ENCODE measurements at regions not wholly inside any gene's neighbourhood (a gene's known extent, or its start where the extent isn't known, plus 50 kb on each side); places are given as distances from the start of the nearest gene placed in this dataset.

DNA sequence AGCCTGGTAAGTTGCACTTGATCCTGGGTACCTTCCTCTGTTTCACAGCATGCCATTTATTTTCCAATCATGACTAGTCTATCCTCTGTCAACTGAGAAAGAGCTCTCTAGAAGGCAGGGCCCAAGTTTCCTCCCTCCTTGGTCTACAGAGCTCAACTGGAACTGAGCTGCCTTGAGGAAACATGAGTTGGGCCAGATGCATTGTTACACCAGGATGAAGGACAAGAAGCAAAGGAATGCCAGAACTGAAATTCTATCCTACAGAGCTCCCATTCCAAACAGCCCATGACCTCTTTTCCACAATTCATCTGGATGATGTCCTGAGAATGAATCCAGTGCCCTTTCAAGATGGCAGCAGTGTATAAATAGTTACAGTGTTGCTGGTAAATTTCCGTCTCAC is 66.7 kb upstream of the E2F3 start:
- TF ChIP-seq EZH2phosphoT487 (IDR thresholded peaks at IDR 0.05; ENCODE audit: low read depth, severe bottlenecking, unreplicated experiment) (no peak), EZH2 (IDR thresholded peaks at IDR 0.05; ENCODE audit: borderline replicate concordance) (no peak)
- TF ChIP-seq, protein P1, sequence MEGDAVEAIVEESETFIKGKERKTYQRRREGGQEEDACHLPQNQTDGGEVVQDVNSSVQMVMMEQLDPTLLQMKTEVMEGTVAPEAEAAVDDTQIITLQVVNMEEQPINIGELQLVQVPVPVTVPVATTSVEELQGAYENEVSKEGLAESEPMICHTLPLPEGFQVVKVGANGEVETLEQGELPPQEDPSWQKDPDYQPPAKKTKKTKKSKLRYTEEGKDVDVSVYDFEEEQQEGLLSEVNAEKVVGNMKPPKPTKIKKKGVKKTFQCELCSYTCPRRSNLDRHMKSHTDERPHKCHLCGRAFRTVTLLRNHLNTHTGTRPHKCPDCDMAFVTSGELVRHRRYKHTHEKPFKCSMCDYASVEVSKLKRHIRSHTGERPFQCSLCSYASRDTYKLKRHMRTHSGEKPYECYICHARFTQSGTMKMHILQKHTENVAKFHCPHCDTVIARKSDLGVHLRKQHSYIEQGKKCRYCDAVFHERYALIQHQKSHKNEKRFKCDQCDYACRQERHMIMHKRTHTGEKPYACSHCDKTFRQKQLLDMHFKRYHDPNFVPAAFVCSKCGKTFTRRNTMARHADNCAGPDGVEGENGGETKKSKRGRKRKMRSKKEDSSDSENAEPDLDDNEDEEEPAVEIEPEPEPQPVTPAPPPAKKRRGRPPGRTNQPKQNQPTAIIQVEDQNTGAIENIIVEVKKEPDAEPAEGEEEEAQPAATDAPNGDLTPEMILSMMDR (IDR thresholded peaks at IDR 0.05; ENCODE audit: poor library complexity), result no peak
- Histone ChIP-seq H3K9me3 (ENCODE audit: low read depth) (no peaks in the 10 kb centered on the region), H3K36me3 (replicated peaks; ENCODE audit: insufficient read depth, low read depth) (no peaks in the 10 kb centered on the region), H3K4me1 (ENCODE audit: insufficient read depth) (peaks cover 3% of the 10 kb centered on the region), H2AFZ (no peak overlapping the region), H3K9me2 (replicated peaks; ENCODE audit: insufficient read depth) (no peaks in the 10 kb centered on the region), H3K27ac (no peak overlapping the region), H3K4me2 (no peak overlapping the region), H3K79me2 (no peaks in the 10 kb centered on the region), H3K27me3 (no peaks in the 10 kb centered on the region), H4K20me1 (ENCODE audit: insufficient read depth, poor library complexity, severe bottlenecking) (no peaks in the 10 kb centered on the region), H3K4me3 (no peak overlapping the region)
- DNase-seq (ENCODE audit: low spot score), result no peak
- WGBS (ENCODE audit: low lambda C conversion rate, missing lambda C conversion rate), result 85% methylated on average over 1 of the region's 1 CpG

DNA sequence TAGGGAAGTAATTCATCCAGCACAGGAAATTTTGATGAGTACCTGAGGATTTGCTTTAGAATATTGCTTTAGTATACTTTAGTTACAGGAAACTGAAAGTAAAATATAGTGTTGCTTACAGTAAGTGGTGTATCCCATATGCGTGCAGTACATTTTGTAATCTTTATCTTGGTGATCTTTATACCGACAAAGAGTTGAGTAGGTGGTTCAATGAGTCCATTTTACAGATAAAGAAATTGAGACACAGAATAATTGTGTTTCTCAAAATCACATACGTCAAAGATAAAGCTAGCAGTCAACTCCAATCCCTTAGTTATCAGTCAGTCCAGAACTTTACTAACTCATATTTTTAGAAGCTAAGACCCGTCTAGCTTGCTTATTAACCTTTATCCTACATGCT is 65.8 kb upstream of the E2F3 start:
- WGBS (ENCODE audit: low lambda C conversion rate, missing lambda C conversion rate), result 80% methylated on average over 4 of the region's 4 CpGs
- Histone ChIP-seq H3K79me2 (no peaks in the 10 kb centered on the region), H2AFZ (no peak overlapping the region), H3K4me3 (no peak overlapping the region), H3K36me3 (replicated peaks; ENCODE audit: insufficient read depth, low read depth) (no peaks in the 10 kb centered on the region), H3K4me1 (ENCODE audit: insufficient read depth) (peaks cover 3% of the 10 kb centered on the region), H3K27me3 (no peaks in the 10 kb centered on the region), H4K20me1 (ENCODE audit: insufficient read depth, poor library complexity, severe bottlenecking) (no peaks in the 10 kb centered on the region), H3K27ac (no peak overlapping the region), H3K4me2 (no peak overlapping the region), H3K9me2 (replicated peaks; ENCODE audit: insufficient read depth) (no peaks in the 10 kb centered on the region), H3K9me3 (ENCODE audit: low read depth) (no peaks in the 10 kb centered on the region)
- TF ChIP-seq, protein P1 (IDR thresholded peaks at IDR 0.05; ENCODE audit: poor library complexity), result no peak
- TF ChIP-seq EZH2 (IDR thresholded peaks at IDR 0.05; ENCODE audit: borderline replicate concordance) (no peak), EZH2phosphoT487 (IDR thresholded peaks at IDR 0.05; ENCODE audit: low read depth, severe bottlenecking, unreplicated experiment) (no peak)
- DNase-seq (ENCODE audit: low spot score), result no peak

DNA sequence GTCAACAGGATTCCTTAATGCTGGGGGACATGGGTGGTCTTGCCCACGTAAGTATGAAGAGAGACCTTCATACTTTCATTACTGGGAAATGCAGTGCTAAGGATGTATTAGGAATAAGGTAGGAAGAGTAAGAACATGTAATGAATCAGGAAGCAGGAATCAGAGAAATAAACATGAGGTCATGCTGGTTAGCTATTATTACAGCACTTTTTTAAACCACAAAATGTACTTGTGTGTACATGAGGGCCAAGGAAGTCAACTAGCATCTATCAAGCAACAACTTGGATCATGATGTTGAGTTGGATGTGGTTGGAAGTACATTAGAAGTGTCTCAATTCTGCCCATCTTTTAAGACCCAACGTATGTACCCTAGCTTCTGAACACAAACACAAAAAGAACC is 63.5 kb upstream of the E2F3 start:
- Histone ChIP-seq H3K27me3 (no peaks in the 10 kb centered on the region), H3K9me3 (ENCODE audit: low read depth) (no peaks in the 10 kb centered on the region), H3K9me2 (replicated peaks; ENCODE audit: insufficient read depth) (no peaks in the 10 kb centered on the region), H3K4me1 (ENCODE audit: insufficient read depth) (peaks cover 3% of the 10 kb centered on the region), H3K4me2 (no peak overlapping the region), H2AFZ (no peak overlapping the region), H3K4me3 (no peak overlapping the region), H3K27ac (no peak overlapping the region), H3K36me3 (replicated peaks; ENCODE audit: insufficient read depth, low read depth) (no peaks in the 10 kb centered on the region), H3K79me2 (no peaks in the 10 kb centered on the region), H4K20me1 (ENCODE audit: insufficient read depth, poor library complexity, severe bottlenecking) (no peaks in the 10 kb centered on the region)
- TF ChIP-seq, protein P1 (IDR thresholded peaks at IDR 0.05; ENCODE audit: poor library complexity), result no peak
- no peak for TF ChIP-seq EZH2 (IDR thresholded peaks at IDR 0.05; ENCODE audit: borderline replicate concordance)
- no peak for TF ChIP-seq EZH2phosphoT487 (IDR thresholded peaks at IDR 0.05; ENCODE audit: low read depth, severe bottlenecking, unreplicated experiment)
- DNase-seq (ENCODE audit: low spot score), result no peak
- 87% methylated on average over 2 of the region's 2 CpGs for WGBS (ENCODE audit: low lambda C conversion rate, missing lambda C conversion rate)

Measured in hepatocyte (in vitro differentiated cells).